CD4-positive, alpha-beta T cell treated with Interleukin-15 for 4 hours (primary cell): ENCODE measurements at regions not wholly inside any gene's neighbourhood (a gene's known extent, or its start where the extent isn't known, plus 50 kb on each side); places are given as distances from the start of the nearest gene placed in this dataset.
"Not testable (repeated sequence)": the region's sequence is repeated elsewhere in the genome, so short reads cannot be mapped to it uniquely, and the experiment has no call there.

Experiments used
- DNase-seq: peaks from one replicate; pipeline ENCODE4 v3.0.0-alpha.2; 2020; ENCODE audit warnings: low spot score

DNA sequence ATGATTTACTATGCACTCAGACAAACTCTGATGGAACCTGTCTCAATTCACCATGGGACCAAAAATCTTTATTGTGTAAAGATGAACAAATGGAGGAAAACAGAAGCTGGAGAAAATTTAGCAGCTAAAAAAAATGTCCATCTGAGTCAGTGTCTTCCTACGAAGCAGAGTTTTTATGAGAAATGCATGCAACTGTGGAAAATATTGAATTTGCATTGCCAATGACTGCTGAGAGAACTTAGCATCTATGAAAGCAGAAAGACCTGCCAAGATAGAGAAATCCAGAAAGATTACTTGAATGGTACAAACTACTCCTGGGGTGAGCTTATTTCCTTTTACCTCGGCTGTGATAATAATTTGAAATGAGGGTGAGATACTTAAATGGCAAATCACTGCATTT is 289.7 kb upstream of the GCFC2 start:
- no peak for DNase-seq

DNA sequence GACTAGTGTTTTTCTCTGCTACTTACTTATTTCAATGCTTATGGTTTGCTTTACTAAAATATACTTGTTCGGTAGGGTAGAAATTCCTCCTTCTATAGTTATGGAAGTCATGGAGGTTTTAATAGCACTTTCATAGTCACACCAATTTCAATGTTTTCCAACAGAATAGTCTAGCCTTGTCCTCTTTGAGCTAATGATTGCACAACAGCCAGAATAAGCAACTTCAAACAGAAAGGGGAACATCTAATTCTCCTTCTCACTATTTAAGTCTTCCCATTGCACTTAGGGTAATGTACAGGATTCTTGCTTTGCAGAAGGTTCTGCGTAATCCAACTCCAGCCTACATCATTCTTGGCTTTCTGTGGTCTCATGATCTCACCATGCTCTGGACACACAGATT is 287.7 kb upstream of the GCFC2 start:
- no peak for DNase-seq

DNA sequence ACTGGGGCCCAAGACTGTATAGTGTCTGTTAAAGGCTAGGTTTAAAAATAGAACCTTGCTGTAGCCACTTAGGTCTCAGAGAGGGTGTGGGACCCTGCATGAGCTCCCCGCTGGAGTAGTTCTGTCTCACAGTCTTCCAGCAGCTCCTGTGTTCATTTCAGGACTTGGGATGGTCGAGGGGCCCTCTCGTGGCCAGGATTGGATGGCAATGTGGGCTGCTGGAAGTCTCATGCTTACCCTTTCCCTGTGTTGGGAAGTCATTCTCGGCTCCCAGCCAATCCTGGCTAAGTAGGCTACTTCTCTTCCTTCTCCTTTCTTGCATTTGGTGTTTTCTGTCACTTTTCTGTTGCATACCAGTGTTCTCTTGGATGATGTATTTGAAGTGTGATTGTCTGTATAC is 284.0 kb upstream of the GCFC2 start:
- no peak for DNase-seq

DNA sequence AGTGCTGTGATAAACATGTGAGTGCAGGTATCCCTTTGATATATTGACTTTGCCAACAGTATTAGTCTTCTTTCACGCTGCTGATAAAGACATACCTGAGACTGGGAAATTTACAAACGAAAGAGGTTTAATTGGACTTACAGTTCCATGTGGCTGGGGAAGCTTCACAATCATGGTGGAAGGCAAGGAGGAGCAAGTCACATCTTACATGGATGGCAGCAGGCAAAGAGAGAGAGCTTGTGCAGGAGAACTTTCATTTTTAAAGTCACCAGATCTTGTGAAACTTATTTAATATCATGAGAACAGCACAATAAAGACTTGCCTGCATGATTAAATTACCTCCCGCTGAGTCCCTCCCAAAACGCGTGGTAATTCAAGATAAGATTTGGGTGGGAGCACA is 277.9 kb upstream of the GCFC2 start:
- DNase-seq = not testable (repeated sequence)

DNA sequence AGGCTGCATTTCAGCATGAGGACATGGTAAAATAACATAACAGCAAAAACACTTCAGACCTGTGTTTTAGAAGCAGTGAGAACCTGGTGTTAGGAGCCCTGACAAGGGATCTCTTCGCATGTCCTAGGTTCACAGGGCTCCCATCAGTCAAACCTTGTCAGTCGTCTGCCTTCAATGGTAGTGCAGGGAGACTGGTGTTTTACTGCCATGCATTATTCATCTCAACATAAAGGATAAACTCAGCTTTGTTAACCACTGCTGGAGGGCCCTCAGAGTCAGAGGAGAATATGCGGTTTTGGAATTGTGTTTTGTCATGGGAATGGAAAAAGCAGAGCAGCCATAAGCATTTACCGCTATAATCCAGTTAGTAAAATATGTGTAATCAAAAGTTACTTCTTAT is 275.9 kb upstream of the GCFC2 start:
- DNase-seq = no peak

DNA sequence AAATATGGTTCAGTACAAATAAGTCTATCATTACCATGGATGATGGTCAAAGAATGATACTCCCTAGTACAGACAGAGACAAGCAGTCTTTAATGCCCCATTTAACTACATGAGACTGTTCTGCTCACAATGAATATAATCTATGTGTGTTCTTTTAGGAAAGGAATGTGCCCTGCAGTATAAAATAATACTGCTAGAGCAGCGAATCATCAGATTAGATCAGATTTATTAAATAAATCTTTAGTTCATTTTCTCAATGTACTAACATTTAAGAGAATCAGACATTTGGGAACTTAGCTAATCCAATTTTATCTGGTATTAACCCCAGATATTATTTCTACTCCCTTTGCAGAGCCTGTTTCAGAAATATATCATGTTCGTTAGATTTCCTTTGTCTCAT is 272.0 kb upstream of the GCFC2 start:
- no peak for DNase-seq

DNA sequence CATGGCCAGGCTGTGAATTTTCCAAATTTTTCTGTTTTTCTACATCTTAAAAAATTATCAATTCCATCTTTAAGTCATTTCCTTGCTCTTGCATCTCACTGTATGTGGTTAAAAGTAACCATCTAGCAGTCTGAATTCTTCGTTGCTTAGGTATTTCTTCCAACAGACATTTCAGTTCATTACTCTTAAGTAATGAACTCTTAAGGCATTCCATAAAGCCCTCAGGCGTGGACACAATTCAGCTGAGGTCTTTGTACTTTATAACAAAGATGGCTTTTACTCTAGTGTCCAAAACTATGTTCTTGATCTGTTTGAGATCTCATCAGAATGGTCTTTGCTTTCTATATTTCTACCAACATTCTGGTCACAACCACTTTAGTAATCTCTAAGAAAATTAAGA is 253.9 kb upstream of the GCFC2 start:
- no peak for DNase-seq

DNA sequence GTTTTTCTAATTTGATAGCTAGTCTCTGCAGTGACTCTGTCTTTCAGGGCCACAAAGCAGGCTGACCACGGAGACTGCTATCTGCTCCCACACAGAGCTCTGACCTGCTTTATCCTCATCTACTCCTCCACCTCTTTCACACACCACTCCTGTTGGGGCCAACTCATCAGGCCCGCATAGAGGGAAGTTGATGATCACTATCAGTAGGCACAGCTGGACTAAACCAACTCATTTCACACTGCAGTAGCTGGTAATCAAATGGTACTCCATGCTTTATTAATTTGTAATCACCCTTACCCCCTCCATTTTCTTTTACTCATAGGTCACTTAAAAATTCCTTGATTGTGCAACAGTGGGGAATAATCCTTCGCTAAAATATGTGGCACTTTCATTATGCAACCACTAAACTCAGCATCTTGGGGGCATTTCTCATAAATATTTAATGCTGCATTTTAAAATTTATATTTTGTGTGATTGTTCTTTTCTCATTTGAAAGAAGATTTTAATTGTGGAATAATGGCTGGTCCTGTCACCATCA is 249.8 kb upstream of the GCFC2 start:
- no peak for DNase-seq

DNA sequence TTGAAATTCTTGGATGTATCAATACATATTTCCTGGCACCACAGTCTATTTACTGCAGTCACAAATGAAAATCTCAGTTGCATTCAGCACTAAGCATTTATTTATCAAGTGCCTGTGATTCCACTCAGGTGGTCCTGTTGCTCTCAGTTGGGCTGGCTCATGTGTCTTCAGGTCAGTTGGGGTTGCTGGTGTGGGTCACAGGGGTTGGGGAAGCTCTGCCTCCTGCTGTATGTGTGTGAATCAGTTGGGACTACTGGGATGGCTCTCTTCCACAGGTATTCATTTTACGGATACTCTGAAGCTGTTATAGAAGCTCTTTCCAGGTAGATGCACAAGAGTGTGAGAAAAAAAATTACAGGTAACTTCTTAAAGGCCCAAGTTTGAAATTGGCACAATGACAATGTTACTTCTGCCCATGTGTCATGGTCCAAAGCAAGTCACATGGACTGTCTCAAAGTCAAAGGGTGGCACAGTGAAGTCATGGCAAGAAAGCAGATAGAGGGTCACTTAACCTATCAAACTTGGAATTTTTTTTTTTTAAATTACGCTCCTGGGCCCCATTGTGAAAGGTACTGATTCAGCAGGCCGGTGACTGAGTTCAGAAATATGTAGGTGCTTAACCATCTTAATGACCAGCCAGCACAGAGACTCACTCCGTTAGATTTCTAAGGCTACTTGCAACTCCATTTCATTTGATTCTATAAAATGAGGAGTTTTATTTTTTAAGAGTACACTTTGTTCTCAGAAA is 249.2 kb upstream of the GCFC2 start:
- no peak for DNase-seq

DNA sequence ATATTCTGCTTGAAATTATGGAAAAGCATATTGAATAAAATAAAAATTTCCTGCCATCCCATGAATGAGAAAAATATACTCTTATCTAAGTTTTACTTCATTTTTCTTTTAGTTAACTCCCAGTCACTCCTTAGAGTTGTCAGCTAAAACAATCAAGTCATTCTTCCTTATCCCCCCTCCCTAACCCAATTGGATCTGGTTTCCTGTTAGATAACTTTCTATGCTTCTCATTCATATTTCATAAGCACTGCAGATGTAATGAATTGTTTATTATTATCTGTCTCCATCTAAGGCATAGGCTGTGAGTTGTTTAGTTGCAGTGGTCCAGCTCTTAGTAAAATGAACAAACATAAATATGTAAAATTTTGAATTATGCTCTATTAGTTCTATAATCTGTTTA is 244.0 kb upstream of the GCFC2 start:
- no peak for DNase-seq

DNA sequence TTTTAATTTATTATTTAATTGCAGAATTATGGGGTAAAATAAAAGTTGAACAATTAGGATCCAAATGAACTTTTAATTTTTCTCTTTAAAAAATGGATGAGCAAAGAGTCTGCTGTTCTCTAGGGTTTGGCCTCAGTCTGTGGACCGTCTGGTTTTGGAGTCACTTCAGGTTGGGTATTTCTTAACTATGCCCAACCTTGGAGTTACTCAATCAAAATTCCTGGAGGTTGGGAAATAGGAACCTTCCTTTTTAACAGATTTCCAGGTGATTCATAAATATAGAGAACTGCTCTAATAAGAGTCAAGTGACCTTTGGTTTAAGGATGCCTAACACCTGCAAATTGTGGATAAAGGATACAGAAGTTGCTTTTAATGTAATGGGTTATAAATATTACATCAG is 241.5 kb upstream of the GCFC2 start:
- DNase-seq = no peak

DNA sequence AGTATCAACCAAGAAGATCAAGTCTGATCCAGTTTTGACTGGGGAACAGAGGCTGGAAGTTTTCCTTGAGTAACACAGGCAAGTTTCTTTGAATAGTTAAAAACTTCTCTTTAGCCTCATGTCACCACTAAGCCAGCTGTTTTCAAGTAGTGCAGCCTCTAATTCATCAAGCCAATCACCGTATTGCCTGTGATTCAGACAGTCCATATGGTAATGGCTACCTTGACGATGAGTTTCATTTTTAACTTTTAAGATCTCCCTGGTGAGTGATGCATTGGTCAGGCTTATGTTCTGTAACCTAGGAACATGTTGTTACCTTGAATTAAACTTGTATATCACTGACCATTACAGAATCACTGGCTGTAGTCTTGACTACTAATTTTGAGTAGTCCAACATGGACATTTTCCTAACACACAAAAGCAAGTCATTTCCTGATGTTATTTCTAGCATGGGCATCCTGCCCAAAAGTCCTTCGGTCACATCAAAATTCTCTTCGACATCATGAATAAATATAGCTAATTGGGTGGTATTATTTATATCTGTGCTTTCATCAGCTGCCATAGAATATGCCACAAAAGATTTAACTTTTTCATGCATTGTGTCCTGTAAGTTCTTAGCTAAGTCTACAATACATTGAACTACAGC is 238.8 kb upstream of the GCFC2 start:
- no peak for DNase-seq

DNA sequence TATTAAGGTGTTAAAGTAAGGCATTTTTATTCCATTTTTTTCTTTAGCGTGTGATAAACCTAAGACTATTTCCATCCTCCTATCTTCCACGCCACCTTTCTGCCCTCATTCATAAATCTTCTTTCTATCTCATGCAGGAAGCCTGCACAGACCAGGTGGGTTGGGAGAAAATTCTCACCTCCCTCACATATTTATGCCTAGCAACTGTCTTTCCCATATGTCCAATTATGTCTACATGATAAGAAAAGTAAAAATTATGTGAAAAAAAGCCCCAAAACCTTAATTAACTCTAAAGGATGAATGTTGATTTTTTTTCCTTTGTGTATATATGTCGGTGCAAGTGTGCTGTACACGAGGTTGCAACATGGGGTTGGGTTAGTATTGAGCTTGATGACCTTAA is 225.6 kb upstream of the GCFC2 start:
- DNase-seq = no peak

DNA sequence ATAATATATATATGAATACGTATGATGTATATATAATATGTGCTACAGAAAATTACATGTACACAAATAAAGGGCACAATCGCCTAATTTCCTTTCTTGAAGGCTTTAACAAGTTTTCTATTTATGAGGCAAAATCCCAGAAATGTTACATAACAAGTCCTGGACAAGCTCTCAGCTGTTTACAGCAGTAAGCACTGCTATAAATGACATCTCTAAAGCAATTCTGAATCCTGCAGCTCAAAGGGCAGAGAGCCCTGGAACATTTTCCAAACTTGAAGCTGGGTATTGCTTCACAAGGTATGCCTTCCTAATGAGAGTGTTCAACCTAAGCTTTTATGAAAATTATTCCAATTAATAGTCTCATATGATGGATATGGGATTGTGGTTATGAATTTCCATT is 222.3 kb upstream of the GCFC2 start:
- DNase-seq = no peak

DNA sequence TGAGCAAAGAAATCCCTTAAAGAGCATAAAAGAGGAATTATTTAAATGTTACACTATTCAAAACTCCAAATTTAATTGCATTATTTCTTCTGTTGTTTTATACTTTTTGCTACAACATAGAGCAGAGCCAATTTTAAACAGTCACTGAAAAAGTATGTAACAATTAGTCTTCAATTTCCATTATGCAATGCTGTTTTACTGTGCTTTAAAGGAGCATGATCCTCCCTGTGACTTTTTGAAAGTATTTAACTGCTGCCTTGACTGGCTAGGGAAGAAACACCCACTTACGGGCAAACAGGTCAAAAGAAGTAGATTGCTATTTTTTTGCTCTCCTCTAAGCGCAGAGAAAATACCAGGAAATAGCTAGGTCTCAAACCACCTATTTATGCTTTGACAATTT is 217.4 kb upstream of the GCFC2 start:
- no peak for DNase-seq

DNA sequence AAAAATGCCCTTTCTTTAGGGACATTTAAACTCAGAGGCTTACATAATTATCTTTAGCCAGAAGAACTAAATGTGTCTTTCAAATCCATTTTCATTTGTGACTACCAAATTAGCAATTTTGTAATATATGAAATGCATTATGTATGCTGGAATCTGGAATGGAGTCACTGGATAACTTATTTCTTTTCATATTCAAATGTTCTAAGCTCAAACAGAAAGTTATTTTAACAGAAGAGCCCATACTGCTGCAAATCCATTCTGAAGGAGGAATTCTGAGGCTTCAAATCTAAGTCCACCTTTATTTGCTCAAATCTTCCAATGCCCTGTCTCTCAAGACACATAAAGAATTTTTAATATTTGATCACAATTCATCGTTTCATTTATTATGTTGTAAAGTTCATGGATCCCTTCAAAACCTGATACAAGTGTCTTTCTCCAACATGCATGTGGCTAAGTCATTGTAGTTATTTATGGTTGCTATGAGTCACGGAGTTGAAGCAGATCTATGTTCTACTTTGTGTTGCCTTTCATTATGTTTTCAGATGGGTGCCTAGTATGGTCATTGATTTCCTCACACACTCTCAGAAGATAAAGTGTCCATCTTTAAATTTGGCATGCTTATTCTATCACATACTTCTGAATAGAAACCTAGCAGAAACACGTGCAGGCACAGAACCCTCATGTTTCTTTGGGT is 214.8 kb upstream of the GCFC2 start:
- DNase-seq = no peak

DNA sequence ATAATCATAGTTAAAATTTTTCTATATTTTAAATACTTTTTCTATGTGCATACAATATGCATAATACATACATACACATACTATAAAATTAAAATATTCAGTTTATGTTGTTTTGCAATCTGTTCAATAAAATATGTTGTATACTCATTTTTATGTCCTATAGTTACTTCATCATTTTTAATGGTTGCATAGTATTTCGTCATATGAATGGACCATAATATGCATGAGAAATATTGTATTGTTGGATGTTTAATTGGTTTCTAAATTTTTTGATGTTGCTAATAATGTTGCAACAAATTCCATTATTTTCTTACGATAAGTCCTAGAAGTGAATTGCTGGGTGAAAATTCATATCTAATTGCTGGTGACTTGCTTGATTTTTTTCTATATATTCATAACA is 211.5 kb upstream of the GCFC2 start:
- no peak for DNase-seq

DNA sequence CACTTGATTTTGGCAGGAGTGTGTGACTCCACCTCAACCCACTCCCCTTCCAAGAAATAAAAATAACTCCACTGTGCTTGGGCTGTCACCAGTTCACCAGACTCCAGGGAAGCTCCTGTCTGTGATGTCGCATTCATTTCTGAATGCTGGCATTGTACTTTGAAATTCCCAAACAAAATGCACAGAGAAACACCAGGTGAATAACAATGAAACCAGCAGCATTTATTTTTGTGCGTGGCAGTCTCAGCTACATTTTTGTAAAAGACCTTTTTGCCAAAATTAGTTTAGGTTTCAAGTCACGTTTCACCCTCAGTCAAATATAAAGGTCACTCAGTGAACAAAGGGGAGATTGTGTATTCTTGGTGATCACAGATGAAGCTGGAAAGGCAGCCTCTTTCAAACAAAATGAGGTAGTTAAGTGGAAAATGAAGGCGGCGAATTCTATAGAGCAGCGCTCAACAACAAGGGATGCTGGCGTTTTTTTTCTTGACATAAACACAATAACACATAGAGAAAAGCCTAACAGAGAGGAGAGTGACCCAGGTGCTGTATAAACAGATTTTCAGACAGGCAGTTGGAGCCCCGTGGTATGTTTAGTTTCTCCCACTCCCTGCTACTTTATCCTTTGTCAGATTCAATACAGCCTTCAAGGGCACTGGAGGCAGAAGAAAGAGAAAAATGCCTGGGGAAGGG is 210.3 kb upstream of the GCFC2 start:
- no peak for DNase-seq

DNA sequence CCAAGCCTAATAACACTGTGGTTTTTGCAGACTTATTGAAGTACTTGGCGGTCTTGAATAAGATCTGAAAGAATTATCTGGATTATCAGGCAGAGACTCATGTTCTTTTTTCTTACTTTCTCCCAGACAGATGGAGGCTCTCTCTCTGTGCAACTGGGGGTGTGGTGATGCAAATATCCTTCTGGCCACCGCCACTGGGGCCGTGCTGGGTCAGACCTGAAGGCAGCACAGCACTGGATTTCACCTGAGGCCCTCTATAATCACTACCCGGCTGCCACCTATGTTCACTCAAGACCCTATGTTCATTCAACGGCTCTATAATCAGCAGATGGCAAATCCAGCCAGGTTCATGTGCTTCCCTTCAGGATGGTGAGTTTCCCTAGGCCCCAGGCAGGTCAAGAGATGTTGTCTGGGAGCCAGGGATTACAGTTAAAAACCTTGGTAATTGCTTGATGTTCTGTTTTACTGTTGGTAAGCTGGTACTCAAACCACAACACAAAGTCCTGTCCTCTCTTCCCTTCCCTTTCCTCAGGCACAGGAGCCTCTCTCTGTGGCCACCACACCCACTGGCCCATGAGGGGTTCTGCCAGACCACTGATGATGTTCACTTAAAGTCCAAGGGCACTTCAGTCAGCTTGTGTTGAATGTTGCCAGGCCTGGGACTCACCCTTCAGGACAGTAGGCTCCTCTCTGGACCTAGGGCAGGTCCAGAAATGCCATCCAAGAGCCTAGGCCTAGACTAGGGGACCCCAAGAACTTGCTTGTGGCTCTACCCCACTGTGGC is 205.3 kb upstream of the GCFC2 start:
- DNase-seq = no peak

DNA sequence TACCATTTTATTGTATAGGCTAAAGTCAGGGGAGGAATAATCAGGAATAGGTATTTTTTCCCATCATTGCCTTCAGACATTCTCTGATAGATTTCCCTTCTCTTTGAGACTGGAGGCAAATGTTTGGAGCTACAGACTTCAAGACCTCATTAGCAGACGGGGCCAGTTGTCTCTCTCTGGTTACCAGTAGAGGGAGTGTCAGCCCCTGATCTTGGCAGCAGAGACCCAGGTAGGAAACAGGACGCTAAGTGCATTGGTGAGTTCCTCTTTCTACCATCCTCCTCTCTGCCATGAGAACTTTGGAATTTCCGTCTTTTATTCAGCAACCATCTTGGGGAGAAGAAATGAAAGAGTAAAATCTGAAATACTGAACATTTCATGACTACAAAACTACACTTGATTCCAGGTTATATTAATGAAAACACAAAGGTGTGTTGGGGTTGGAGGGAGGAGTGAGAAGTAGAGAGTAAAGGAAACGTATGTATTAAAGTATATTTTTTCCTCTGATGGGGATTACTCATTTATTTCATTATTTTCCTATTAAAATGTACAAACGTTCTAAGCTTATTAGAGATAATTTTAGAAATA is 186.2 kb upstream of the GCFC2 start:
- DNase-seq = no peak

DNA sequence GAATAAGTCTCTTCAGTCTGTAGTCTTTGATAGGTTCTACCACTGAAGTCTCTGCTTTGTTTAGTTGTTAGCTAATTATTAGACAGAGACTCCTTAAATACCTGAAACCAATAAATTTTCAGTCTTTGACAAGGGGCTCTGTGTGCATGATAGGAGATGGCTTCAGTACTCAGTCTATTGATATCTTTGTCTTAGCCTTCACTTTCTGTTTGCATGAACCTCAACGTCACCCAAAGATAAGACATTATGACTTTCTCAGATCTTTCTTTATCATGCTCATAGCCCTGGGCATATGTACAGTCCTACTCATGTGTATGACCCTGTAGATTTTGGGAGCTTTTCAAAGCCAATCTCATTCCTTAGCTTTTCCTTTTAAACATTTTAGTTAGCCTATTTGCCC is 183.5 kb upstream of the GCFC2 start:
- no peak for DNase-seq
